Retina (tissue), 1 donor: ENCODE measurements at regions not wholly inside any gene's neighbourhood (a gene's known extent, or its start where the extent isn't known, plus 50 kb on each side); places are given as distances from the start of the nearest gene placed in this dataset.
"Not testable (repeated sequence)": the region's sequence is repeated elsewhere in the genome, so short reads cannot be mapped to it uniquely, and the experiment has no call there.

ENCODE experiments used
- DNase-seq: peaks from one replicate; pipeline ENCODE4 v3.0.0-alpha.2; 2016

GRCh38 chrX:148269513-148269912 lies 230.9 kb upstream of the AFF2 start:
- DNase-seq = peak; percentile 6

- no peak for DNase-seq
These were observed 229.9 kb upstream of the AFF2 start for GRCh38 chrX:148270499-148270898.

- no peak for DNase-seq
These were observed 229.2 kb upstream of the AFF2 start for GRCh38 chrX:148271263-148271662.

GRCh38 chrX:148281920-148282319 lies 218.5 kb upstream of the AFF2 start:
- no peak for DNase-seq

DNA sequence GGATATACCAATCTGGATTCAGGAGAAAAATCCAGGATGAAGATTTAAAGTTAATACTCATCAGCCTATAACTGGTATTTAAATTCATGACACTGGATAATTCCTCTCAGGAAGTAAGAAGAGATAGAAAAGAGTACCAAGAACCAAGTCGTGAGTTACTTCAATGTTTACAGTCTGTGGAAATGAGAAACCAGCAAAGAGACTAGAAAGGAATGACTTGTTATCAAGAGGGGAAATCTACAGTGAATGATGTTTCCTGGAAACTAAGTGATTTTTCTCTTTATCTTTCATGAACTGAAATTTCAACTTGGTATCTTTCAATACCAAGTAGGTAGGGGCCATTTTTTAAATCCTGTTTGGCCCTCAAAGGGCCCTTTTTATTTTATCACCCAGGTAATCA lies 217.9 kb upstream of the AFF2 start:
- no peak for DNase-seq

GRCh38 chrX:148284056-148284455 lies 216.4 kb upstream of the AFF2 start:
- DNase-seq = no peak

DNA sequence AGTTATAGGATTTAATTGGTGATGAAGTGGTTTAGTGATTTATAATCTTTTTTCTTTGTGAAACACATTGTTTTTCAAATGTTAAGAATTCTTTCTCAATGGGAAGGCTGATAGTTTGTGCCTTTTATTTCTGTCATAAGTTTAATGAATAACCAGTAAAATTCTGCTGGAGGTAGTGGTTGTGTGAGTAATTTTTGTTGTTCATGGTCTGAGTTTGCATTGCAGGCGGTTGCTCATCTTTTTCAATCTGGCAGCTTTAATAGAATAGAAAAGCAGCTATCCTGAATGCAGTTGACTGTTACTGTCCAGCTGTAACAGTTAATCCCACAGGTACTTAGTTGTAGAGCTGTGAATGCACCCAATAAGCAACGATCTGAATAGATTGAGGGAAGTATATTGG lies 215.6 kb upstream of the AFF2 start:
- no peak for DNase-seq

- no peak for DNase-seq
These were observed 212.0 kb upstream of the AFF2 start for GRCh38 chrX:148288451-148288850.

DNA sequence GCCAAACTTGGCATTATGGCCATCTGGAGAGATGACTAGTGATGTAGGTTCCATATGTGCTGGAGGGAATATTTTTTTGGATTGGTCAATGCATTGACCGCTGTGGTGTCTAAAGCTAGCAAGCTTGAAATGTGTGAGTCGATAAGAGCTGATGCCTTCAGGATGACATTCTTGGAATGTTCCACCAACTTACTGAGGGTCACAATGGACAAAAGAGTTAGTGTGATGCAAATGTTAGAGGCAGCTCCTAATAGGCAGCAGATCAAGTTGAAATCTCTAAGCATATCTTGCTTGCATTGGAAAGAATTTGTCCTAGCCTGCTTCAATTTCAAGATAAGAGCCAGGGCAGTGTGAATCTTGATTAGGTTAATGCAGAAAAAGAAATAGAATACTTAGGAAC lies 210.4 kb upstream of the AFF2 start:
- no peak for DNase-seq

GRCh38 chrX:148290931-148291330 lies 209.5 kb upstream of the AFF2 start:
- no peak for DNase-seq

- no peak for DNase-seq
These were observed 201.7 kb upstream of the AFF2 start for GRCh38 chrX:148298737-148299136.

GRCh38 chrX:148305214-148305613 lies 195.2 kb upstream of the AFF2 start:
- DNase-seq = not testable (repeated sequence)

DNA sequence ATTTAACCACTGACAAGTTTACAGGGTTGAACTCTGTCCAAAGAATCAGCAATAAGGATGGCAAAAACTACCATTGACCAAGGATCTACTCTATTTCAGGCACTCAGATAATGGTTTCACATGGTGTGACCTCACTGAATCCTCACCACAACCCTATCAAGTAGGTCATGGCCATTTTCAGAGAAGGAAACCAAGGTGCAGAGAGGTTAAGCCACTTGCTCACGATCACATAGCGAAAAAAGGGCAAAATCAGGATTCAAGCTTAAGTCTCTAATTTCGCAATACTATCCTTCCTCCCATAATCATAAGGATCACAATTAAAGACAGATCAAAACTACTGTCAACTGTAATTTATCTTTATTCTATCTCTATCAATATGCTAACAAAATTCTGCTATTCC lies 191.0 kb upstream of the AFF2 start:
- DNase-seq = no peak

DNA sequence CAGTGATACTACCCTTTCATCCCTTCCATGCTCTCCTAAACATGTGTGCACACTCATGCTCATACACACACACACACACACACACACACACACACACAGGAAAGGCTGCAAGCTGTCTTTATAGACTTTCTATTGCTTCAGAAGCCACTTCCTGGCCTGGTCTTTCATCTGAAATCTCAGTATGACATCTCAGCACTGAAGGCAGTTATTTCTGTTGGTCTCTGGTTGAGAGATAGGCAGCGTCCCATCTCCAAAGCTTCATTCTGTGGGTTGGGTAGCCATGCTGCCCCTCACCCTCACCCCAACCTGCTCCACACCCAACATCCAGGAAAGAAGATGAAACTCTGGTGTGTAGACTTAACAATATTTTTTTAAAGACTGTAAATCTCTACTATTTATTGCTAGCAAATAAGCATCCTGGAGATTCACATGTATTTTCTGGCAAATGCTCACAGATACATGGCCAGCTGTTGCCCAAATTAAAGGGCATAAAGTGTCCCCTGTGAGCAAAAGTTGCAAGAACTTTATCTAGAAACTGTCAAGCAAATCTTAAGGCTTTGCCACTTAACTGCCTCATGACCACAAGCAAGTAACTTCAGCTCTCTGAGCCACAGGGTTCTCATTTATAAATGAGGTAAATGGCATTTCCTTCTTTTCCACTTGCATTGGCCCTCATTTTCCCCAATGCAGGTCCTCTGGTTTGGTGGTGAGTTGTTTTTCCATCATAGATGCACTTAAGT lies 189.8 kb upstream of the AFF2 start:
- no peak for DNase-seq

GRCh38 chrX:148311544-148311943 lies 188.9 kb upstream of the AFF2 start:
- no peak for DNase-seq

GRCh38 chrX:148314876-148315275 lies 185.5 kb upstream of the AFF2 start:
- DNase-seq = peak; percentile 1

- no peak for DNase-seq
These were observed 184.0 kb upstream of the AFF2 start for GRCh38 chrX:148316446-148316845.

DNA sequence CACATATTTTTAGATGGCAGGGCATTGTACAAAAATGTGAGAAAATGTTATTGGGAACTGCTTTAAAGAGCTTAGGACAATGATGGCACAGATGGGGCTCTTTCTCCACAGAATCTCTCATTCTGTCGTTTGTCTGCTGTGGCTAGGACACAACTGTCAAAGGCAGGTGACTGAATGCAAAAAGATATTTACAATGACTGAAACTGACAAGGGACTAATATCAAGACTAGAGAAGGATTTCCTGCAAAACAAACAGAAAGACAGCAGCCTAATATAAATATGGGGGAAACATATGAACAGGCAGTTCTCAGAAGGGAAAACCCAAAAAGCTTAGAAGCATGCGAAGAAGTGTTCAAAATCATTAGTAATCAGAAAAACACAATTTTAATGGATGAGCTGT lies 177.5 kb upstream of the AFF2 start:
- DNase-seq = no peak

GRCh38 chrX:148333989-148334388 lies 166.4 kb upstream of the AFF2 start:
- no peak for DNase-seq

DNA sequence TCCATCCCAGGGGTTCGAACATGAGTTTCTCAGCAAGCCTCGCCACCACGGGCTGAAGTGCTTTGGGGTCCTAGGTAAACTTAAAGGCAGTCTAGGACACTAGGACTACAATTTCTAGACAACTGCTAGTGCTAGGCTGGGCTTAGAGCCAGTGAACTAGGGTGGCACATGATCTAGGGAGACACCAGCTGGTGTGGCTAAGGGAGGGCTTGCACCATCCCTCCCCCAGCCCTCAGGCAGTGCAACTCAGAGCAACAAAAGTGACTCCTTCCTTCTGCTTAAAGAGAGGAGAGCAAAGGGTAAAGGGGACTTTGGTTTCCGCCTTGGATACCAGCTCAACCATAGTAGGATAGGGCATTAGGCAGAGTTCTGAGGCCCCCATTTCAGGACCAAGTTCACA lies 162.5 kb upstream of the AFF2 start:
- no peak for DNase-seq

- DNase-seq = no peak
These were observed 145.5 kb upstream of the AFF2 start for GRCh38 chrX:148354916-148355315.

GRCh38 chrX:148361641-148362040 lies 138.8 kb upstream of the AFF2 start:
- no peak for DNase-seq

DNA sequence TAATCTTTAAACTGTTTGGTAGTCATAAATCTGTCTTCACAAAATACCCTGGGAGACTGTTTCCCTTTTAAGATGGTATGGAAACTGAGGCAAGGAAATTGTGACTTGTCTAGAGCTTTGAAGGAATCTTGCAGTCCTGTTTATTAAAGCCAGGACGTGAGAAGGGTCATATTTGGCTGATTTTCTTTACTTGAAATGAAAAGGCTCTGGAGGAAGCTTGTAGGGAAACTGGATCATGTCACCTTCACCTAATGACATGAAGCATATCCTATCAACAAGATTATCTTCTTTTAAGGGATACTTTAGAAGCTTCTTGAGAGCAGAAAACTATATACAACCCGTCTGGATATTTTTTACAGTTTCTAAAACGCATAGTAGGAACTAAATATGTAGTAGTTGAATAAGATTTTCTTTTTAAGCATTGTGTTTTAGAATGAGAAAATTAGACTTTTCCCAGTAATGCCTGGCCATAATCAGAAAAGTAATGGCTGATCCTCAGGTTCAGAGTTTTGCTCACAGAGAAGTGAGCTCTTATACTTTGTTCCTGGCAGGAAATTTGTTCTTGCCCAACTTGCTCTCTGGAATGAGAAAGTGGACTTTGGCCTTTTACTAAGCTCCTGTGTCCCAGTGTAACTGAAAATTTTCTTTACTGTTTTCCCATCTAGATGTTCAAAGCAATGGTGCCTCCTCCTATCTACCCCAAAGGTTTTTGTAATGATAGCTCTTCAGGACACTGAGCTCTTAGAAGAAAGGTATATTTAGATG lies 136.8 kb upstream of the AFF2 start:
- DNase-seq = no peak

DNA sequence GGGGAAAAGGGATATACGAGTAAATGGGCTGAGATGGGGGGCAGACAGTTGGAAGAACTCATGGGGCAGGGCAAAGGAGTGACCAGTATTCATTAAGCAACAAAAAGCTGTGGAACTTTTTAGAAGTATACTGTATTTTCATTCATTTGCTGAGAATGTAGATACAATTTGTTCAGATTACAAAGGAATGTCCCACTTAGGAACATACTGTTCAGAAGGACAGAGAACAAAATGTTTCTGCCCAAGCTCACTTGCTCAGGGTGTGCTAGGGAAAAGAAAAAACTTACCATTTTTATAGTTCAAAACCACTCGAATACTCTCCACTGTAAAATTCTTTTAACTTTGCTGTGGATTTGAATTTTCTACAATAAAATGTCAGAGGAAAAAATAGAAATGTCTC lies 135.2 kb upstream of the AFF2 start:
- no peak for DNase-seq

DNA sequence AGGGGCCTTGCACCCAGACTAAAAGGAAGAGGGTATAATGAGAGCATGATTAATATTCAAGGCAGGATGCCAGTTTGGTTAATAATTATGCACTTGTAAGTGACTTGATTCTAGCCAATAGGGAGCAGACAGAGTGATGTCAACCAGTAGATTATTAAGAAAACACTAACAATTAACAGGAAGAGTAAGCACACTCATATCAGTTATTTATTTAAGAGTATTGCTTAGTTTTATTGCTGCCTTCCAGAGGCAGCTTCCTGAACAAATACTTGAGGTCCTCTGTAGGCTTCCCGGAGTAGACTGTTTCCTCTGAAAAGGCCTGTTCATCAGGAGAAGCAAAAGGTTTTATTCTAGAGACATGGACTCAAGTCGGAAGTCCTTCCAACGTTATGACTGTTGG lies 129.1 kb upstream of the AFF2 start:
- DNase-seq = no peak
